ENCODE measurements at regions not wholly inside any gene's neighbourhood (a gene's known extent, or its start where the extent isn't known, plus 50 kb on each side); places are given as distances from the start of the nearest gene placed in this dataset.

- H3K27me3 ChIP-seq (ENCODE audit: insufficient read depth, poor library complexity, severe bottlenecking): no peaks in the 10 kb centered on the region
- TF ChIP-seq SPI1 (IDR thresholded peaks at IDR 0.05; ENCODE audit: borderline replicate concordance, low read depth): no peak
- TF ChIP-seq CTCF (IDR thresholded peaks at IDR 0.05; ENCODE audit: insufficient read depth, low read length): no peak
- no peak for TF ChIP-seq REST (IDR thresholded peaks at IDR 0.05; ENCODE audit: insufficient replicate concordance, low read depth)
- no peak for TF ChIP-seq POLR2AphosphoS5 (IDR thresholded peaks at IDR 0.05; ENCODE audit: low read depth)
- no peak for TF ChIP-seq GABPA (IDR thresholded peaks at IDR 0.05; ENCODE audit: low read depth)
- no peak for DNase-seq (ENCODE audit: low read depth in 1 of 2, low spot score in 1 of 2)
- H3K27ac ChIP-seq (replicated peaks): no peak overlapping the region
- H3K4me3 ChIP-seq (replicated peaks; ENCODE audit: insufficient read depth, low read length): no peak overlapping the region
These were observed 85.6 kb upstream of the KHDRBS2 start for GRCh38 chr6:62371453-62372210.

- TF ChIP-seq SPI1 (IDR thresholded peaks at IDR 0.05; ENCODE audit: borderline replicate concordance, low read depth) (no peak), CTCF (IDR thresholded peaks at IDR 0.05; ENCODE audit: insufficient read depth, low read length) (no peak), REST (IDR thresholded peaks at IDR 0.05; ENCODE audit: insufficient replicate concordance, low read depth) (no peak), GABPA (IDR thresholded peaks at IDR 0.05; ENCODE audit: low read depth) (no peak), POLR2AphosphoS5 (IDR thresholded peaks at IDR 0.05; ENCODE audit: low read depth) (no peak)
- H3K27ac ChIP-seq (replicated peaks): peak overlapping the region; percentile 28; the same call in 1 of the 2 replicates
- H3K4me3 ChIP-seq (replicated peaks; ENCODE audit: insufficient read depth, low read length): no peak overlapping the region
- no peaks in the 10 kb centered on the region for H3K27me3 ChIP-seq (ENCODE audit: insufficient read depth, poor library complexity, severe bottlenecking)
- peak; percentile 20 to 21 for DNase-seq (ENCODE audit: low read depth in 1 of 2, low spot score in 1 of 2)
These were observed 81.6 kb upstream of the KHDRBS2 start for GRCh38 chr6:62367601-62368000.

- no peak for DNase-seq (ENCODE audit: low read depth in 1 of 2, low spot score in 1 of 2)
- TF ChIP-seq GABPA (IDR thresholded peaks at IDR 0.05; ENCODE audit: low read depth) (no peak), REST (IDR thresholded peaks at IDR 0.05; ENCODE audit: insufficient replicate concordance, low read depth) (no peak), CTCF (IDR thresholded peaks at IDR 0.05; ENCODE audit: insufficient read depth, low read length) (no peak), SPI1 (IDR thresholded peaks at IDR 0.05; ENCODE audit: borderline replicate concordance, low read depth) (no peak), POLR2AphosphoS5 (IDR thresholded peaks at IDR 0.05; ENCODE audit: low read depth) (no peak)
- Histone ChIP-seq H3K27ac (replicated peaks) (no peak overlapping the region), H3K4me3 (replicated peaks; ENCODE audit: insufficient read depth, low read length) (no peak overlapping the region), H3K27me3 (ENCODE audit: insufficient read depth, poor library complexity, severe bottlenecking) (no peaks in the 10 kb centered on the region)
These were observed 76.1 kb upstream of the KHDRBS2 start for GRCh38 chr6:62362097-62362496.
